Activated T-cell treated with anti-CD3 and anti-CD28 coated beads for 24 hours (primary cell): ENCODE measurements at regions not wholly inside any gene's neighbourhood (a gene's known extent, or its start where the extent isn't known, plus 50 kb on each side); places are given as distances from the start of the nearest gene placed in this dataset.
A peak's percentile ranks its signal among the peaks of the same experiment; 100 is the strongest.

ENCODE experiments used
- DNase-seq: peaks from one replicate; pipeline ENCODE4 v3.0.0-alpha.2; 2020; ENCODE audit warnings: low read depth

GRCh38 chr5:6806668-6807067, 93.4 kb downstream of the TENT4A start:
- DNase-seq: no peak

GRCh38 chr5:6808462-6808861, 95.2 kb downstream of the TENT4A start:
- no peak for DNase-seq

GRCh38 chr5:6810641-6811405, 97.6 kb downstream of the TENT4A start:
- DNase-seq: no peak

- DNase-seq: no peak
Observed at GRCh38 chr5:6812091-6812490, 98.9 kb downstream of the TENT4A start.

- no peak for DNase-seq
Observed at GRCh38 chr5:6812800-6813731, 99.8 kb downstream of the TENT4A start.

- no peak for DNase-seq
Observed at GRCh38 chr5:6814816-6815215, 101.6 kb downstream of the TENT4A start.

- no peak for DNase-seq
Observed at GRCh38 chr5:6818594-6819511, 105.6 kb downstream of the TENT4A start.

GRCh38 chr5:6819521-6819920, 106.3 kb downstream of the TENT4A start:
- DNase-seq: no peak

- DNase-seq: peak; percentile 40
Observed at GRCh38 chr5:6820851-6821479, 107.7 kb downstream of the TENT4A start.

- DNase-seq: no peak
Observed at GRCh38 chr5:6822068-6822467, 108.8 kb downstream of the TENT4A start.

GRCh38 chr5:6822556-6823343, 109.5 kb downstream of the TENT4A start:
- DNase-seq: no peak

- no peak for DNase-seq
Observed at GRCh38 chr5:6823996-6824395, 110.8 kb downstream of the TENT4A start.

GRCh38 chr5:6825678-6826244, 112.5 kb downstream of the TENT4A start:
- no peak for DNase-seq

GRCh38 chr5:6826756-6827155, 113.5 kb downstream of the TENT4A start:
- no peak for DNase-seq

GRCh38 chr5:6827526-6828219, 114.4 kb downstream of the TENT4A start:
- DNase-seq: peak; percentile 44

GRCh38 chr5:6829150-6829784, 116.0 kb downstream of the TENT4A start:
- DNase-seq: peak; percentile 40

- no peak for DNase-seq
Observed at GRCh38 chr5:6830643-6831239, 117.5 kb downstream of the TENT4A start.
